Stimulated activated CD8-positive, alpha-beta memory T cell treated with anti-CD3 and anti-CD28 coated beads, Interleukin-7, amount 100 ng/mL, for 24 hours (primary cell): ENCODE measurements at regions not wholly inside any gene's neighbourhood (a gene's known extent, or its start where the extent isn't known, plus 50 kb on each side); places are given as distances from the start of the nearest gene placed in this dataset.

ENCODE experiments used
- DNase-seq: peaks from one replicate; pipeline ENCODE4 v3.0.0-alpha.2; 2020; ENCODE audit warnings: low read depth

- no peak for DNase-seq
Measured at GRCh38 chr5:118778941-118779340, 209.4 kb downstream of the DTWD2 start.

- no peak for DNase-seq
Measured at GRCh38 chr5:118777189-118777736, 211.1 kb downstream of the DTWD2 start.

GRCh38 chr5:118776755-118777154 lies 211.6 kb downstream of the DTWD2 start:
- no peak for DNase-seq

- DNase-seq: no peak
Measured at GRCh38 chr5:118775790-118776499, 212.4 kb downstream of the DTWD2 start.

- no peak for DNase-seq
Measured at GRCh38 chr5:118768607-118769175, 219.7 kb downstream of the DTWD2 start.

GRCh38 chr5:118762291-118762690 lies 226.1 kb downstream of the DTWD2 start:
- DNase-seq: no peak

- DNase-seq: no peak
Measured at GRCh38 chr5:118761814-118762213, 226.5 kb downstream of the DTWD2 start.

GRCh38 chr5:118752969-118753368 lies 235.4 kb downstream of the DTWD2 start:
- no peak for DNase-seq

- no peak for DNase-seq
Measured at GRCh38 chr5:118736396-118736795, 252.0 kb downstream of the DTWD2 start.

GRCh38 chr5:118733394-118733793 lies 255.0 kb downstream of the DTWD2 start:
- no peak for DNase-seq

- no peak for DNase-seq
Measured at GRCh38 chr5:118728191-118728590, 260.2 kb downstream of the DTWD2 start.

GRCh38 chr5:118726891-118727290 lies 261.5 kb downstream of the DTWD2 start:
- no peak for DNase-seq

GRCh38 chr5:118723021-118723338 lies 265.4 kb downstream of the DTWD2 start:
- DNase-seq: no peak

GRCh38 chr5:118722122-118723020 lies 266.0 kb downstream of the DTWD2 start:
- no peak for DNase-seq

GRCh38 chr5:118711727-118712126 lies 276.6 kb downstream of the DTWD2 start:
- DNase-seq: no peak

GRCh38 chr5:118705959-118706667 lies 282.2 kb downstream of the DTWD2 start:
- no peak for DNase-seq

- no peak for DNase-seq
Measured at GRCh38 chr5:118703241-118703640, 285.1 kb downstream of the DTWD2 start.

GRCh38 chr5:118701791-118702190 lies 286.6 kb downstream of the DTWD2 start:
- no peak for DNase-seq

GRCh38 chr5:118700510-118700909 lies 287.8 kb downstream of the DTWD2 start:
- no peak for DNase-seq

- DNase-seq: no peak
Measured at GRCh38 chr5:118698774-118699173, 289.6 kb downstream of the DTWD2 start.

GRCh38 chr5:118696076-118696475 lies 292.3 kb downstream of the DTWD2 start:
- no peak for DNase-seq

GRCh38 chr5:118692811-118693342 lies 295.5 kb downstream of the DTWD2 start:
- no peak for DNase-seq
